GM19455 (cell line): ENCODE measurements at regions not wholly inside any gene's neighbourhood (a gene's known extent, or its start where the extent isn't known, plus 50 kb on each side); places are given as distances from the start of the nearest gene placed in this dataset.

Experiments used
- ATAC-seq: cut with Tn5 transposase; IDR thresholded peaks from one replicate; pipeline ENCODE4 v1.9.1; 2021; ENCODE audit not compliant: unreplicated experiment

GRCh38 chr2:8414946-8415879 lies 266.6 kb upstream of the ID2 start:
- no peak for ATAC-seq

- ATAC-seq = no peak
These were observed 265.8 kb upstream of the ID2 start for GRCh38 chr2:8416001-8416571.

DNA sequence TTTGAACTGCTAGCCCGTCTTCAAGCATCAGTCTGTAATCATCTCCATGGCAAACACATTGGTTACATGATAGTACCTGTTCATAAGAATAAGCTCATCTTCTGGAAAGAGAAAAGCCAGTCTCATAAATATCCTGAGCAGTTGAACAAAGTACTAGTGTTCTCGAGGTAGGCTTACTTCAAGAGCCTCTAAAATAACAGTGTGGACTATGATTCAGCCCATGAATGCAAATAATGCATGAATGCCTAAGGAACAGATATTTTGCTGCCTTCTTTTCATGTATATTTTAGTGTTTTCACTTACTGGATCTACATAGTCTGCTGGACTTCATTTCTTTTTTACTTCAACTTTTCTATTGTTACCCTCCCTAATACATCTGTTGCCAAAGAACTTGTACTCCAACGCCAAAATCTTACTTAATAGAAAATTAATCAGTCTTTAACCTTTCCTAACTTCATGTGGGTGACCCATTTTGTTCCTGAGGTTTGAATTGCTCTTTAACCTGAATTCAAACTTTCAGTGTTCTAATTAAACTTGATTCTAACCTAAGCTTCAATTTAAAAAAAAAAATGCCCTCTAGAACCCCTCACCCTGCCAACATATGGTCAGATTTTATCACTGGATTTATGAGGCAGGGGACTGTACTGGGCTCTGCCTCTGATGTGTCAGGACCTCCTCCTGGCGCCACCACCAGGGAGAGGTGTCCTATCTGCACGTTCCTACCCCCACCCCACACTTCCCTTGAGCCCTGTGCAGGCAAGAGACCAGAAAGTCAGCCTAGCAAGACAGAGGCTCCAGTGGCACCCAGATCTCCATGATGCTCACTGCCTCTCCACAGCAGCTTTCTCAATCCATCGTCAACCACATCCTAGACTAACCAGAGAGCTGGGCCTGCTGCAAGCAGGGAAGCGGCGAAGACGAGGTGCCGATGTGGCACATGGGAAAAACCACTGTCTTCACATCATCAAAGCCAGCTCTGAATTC lies 264.7 kb upstream of the ID2 start:
- ATAC-seq = no peak

GRCh38 chr2:8418721-8419120 lies 263.1 kb upstream of the ID2 start:
- ATAC-seq = no peak

DNA sequence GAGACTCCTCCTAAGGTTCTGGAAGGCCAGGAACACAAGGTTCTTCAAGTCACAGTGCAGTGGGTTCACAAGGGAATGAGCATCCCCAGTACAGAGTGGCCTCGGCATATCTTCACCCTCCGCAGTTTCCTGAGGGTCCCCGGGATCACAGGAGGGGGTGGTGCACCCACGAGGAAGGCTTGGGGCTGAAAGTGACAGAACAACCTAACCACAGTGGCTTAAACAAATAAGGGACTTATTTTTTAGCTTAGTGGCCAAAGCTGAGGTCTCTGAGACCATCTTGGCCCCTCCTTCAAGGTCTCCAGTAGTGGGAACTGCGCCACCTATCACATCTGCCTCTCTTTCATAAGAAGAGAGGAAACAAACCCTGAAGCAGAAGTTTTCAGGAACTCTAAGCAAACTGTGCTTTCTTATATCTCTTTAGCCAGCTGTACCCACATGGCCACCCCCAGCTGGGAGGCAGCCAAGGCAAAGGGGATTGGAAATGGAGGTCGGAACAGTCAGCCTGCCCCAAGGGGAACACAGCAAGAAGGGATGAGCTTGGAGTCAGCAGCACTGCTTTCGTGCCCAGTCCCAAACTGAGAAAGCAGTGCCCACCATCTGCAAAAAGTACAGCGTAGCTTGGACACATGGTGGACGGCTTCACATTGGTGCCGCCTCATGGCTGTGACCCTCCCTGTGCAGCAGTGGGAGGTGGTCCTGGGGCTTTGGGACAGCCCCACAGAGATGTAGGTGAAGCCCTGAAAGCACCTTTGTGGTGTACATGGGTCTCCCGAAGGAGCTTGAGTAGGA lies 260.0 kb upstream of the ID2 start:
- ATAC-seq = peak; percentile 85

GRCh38 chr2:8422450-8422800 lies 259.4 kb upstream of the ID2 start:
- ATAC-seq = no peak

DNA sequence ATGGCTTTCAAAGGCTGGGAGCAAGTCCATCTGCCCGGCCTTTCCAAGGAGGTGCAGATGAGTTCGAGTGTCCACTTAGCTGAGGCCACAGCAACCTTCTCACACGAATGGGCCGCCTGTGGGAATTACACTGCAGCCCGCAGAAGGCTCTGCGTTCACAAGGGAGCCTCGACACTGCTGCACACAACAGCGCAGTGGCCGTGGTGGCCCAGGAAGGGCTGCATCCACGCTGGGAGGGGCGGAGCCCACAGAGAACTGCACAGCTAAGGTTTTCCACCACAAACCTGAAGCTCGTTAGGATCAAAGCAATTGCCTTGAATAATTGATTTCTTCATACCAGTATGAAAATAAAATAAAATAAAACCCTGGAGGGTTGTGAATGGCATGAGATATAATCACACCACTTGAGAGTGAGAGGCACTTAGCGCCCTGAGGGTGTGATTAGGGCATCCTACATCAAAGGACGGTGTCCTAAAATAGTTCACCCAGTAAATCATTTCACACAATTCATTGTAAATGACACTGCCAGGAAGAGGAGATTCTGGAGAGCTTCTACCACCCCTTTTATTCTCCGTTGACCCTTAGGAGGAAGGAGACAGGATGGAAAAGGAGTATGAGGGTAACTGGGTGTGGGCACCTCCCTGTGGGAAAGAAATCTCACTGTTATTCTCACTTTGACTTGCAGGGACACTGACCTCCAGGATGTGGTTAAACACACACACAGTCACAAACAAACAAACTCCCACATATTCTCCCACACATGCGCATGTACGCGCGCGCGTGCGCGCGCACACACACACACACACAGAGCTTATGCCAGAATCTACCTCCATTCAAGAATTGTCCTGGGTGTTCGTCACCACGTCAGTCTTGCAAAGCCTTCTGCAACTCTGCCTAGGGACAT lies 256.6 kb upstream of the ID2 start:
- no peak for ATAC-seq

DNA sequence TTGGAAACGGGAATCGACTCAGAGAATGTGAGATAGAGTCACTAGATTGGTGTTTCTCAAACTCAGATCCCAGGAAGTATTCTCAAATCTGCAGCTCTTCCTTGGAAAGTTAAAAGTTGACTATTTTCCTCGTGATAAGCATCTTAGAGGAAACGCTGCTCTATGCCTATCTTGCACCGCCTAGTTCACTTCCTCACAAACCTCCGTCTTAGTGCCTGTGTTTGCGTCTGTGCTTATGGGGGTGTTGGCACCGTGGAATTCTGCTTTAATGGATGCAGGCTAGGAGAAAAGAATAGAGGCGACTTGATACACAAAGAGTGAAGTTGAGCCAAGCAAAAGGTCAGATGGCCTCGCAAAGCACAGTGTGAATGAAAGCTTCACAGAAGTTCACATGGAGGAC lies 255.3 kb upstream of the ID2 start:
- ATAC-seq = no peak

- no peak for ATAC-seq
These were observed 254.6 kb upstream of the ID2 start for GRCh38 chr2:8427211-8427610.

DNA sequence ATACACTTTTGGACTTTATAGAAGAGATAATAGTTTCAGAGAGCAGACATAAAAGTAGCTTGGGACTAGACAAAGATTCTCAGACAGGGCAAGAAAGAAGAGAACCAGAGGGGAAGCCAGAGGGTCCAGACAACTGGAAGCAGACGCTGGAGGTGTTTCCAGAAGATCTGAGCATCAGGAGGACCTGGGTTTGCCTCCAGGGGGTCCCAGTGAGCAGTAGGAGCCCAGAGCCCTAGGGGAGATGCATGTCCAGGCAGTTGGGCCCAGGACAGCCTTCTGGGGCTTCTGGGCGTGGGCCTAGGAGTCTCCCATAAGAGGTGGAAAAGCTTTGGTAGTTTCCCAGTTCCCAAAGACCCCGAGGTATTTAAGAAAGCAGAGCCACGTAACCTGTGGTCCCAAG lies 251.2 kb upstream of the ID2 start:
- no peak for ATAC-seq

DNA sequence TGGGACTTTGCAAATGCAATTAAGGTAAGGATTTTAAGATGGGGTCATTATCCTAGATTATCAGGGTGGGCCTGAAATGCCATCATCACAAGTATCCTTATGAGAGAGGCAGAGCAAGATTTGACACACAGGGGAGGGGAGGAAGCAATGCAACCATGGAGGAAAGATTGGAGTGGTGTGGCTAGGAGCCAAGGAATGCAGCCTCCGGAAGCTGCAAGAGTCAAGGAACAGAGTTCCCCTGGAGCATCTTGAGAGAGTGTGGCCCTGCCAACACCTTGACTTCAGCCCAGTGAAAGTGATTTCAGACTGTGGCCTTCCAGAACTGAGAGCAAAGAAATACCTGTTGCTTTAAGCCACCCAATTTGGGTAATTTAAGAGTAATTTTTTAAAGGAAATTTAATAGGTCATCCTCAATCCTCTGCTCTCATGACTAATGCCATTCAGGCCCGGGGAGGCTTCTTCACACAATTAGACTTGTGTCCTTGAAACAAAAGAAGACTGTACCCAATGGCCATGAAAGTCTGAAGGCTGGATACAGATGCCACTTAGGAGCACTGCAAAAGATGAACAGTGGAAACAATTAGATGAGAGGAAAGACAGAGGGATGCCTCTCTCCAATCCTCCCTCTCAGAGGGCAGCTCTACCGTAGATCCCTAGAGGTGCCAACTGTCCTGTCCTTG lies 250.3 kb upstream of the ID2 start:
- ATAC-seq = no peak

DNA sequence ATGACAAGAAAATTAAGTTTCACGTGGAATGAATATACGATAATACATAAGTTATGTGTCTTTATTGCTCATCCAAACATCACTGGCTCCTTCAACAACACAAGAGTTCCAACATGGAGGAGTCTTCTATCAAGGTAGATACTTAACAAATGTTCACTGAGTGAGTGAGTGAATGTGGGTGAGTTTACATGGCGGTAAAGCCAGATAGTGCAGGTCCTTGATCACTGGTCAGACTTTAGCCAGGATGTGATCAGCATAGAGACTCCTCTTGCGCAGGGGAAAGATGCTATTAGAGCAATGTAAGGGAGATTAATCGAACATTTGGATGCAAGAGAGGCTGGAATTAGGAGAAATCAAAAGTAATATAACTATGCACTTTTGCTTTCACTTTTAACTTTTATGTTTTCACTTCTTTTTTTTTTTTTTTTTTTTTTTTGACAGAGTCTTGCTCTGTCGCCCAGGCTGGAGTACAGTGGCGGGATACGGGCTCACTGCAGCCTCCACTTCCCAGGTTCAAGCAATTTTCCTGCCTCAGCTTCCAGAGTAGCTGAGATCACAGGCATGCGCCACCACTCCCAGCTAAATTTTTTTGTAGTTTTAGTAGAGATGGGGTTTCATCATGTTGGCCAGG lies 249.0 kb upstream of the ID2 start:
- no peak for ATAC-seq

DNA sequence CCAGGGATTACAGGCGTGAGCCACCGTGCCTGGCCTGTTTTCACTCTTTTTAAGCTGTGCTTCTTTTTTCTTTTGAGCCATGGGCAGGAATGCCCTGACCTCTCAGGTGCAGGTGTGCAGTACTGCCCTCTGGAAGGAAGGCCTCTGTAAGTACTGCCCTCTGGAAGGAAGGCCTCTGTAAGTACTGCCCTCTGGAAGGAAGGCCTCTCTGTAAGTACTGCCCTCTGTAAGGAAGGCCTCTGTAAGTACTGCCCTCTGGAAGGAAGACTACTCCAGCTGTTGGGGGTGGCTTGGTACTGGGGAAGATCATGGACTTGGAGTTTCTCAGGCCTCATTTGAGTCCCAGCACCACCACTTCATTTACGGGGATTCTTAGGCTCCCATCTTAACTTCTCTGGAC lies 248.5 kb upstream of the ID2 start:
- no peak for ATAC-seq

DNA sequence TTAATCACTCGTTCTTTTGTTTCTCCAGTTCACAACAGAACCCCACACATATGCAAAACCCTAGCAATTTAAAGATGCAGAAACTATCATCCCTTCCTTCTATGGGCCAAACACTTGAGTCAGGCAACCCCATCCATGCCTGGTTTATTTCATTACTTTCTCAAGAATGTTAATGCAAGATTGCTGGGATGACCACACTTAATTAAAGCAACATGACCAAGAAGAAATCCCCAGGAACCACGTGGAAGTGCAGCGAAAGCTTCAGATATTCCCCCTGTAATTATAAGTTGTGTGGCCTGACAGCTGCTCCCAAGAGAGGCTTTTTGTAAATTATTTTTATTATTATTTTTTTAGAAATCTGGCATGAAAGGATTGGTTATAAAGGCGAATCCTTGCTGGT lies 246.2 kb upstream of the ID2 start:
- no peak for ATAC-seq

DNA sequence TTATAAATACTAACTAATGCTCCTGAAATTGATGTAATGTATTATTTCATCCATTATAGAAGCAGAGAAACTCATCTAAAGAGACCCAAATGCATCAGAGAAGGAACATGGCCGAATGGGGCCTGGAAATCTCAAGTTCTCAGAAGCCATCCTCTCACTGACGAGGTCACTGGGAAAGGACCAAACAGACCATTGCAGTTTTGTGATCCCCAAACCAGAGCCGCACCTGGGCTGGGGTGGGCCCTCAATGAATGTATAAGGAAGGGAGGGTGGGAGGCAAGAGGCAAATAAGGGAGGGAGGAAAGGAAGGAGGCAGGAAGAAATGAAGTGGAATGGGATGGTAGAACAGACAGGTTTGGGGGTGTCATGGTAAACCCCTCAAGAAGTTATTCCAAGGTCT lies 245.3 kb upstream of the ID2 start:
- no peak for ATAC-seq

DNA sequence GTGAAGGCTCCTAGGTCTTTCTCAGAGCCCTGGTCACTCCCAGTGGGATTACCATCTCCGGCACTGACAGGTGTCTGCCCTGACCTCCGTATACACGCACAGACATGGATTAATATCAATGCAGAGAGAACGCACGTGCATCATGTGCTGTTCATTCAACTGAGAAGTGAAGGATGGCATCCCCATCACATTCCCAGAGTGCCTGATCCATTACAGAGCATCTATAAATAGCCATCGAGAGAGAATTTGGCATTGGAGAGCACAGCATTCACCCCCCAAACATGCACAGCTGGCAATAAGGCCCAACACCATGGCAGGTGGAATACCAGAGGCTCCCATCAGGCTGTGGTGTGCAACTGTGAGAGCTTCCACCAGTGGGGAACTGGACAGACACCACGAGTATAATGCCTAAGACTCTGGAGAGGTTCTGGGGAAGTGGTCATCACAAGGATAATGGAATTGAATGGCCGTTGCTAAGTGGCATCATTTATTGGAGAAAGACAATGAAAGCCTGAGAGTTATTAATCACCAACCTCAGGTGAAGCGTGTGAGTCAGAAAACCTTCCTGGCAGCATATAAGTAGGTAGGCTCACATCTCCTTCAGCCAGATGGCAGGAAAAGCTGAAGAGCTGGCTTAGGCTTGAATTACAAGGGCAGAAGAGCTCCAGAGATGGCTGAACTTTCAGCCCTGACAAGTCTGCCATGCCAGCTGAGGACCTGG lies 244.5 kb upstream of the ID2 start:
- ATAC-seq = no peak

GRCh38 chr2:8437949-8438400 lies 243.9 kb upstream of the ID2 start:
- no peak for ATAC-seq

DNA sequence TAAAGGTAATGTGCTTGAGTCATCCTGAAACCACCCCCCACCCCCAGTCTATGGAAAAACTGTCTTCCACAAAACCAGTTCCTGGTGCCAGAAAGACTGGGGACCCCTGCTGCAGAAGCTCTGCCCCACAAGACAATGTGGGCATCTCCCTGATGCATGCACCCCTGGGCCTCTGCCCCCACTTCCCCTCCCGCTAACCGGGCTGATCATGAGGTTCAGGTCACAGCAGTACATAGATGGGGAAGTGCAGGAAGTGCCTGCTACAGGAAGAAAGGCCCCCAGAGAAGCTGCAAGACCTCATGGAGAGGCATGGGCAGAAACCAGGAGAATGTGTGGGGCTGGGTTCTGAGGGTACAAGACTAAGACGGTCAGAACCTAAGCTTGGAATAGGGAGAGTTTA lies 243.4 kb upstream of the ID2 start:
- no peak for ATAC-seq
